IMR-90 (cell line): ENCODE measurements at regions not wholly inside any gene's neighbourhood (a gene's known extent, or its start where the extent isn't known, plus 50 kb on each side); places are given as distances from the start of the nearest gene placed in this dataset.
"Not testable (repeated sequence)": the region's sequence is repeated elsewhere in the genome, so short reads cannot be mapped to it uniquely, and the experiment has no call there.

Source experiments
- ATAC-seq: fragments of 200-7000 bp; cut with Tn5 transposase; 2 replicates; pipeline ENCODE4 v1.9.1; 2020; ENCODE audit warnings: low read depth, mild to moderate bottlenecking, moderate library complexity
- BruUV-seq: library from RNA; stranded (reverse); fragments of 400-500 nt; replicated peaks from 2 replicates; lab custom pipeline; 2021; lab: Mats Ljungman, UMichigan
- CTCF ChIA-PET: fragments of 300-600 bp; formaldehyde crosslinking; extraction: SDS; loops from one replicate; lab custom pipeline; 2021; ENCODE audit warnings: antibody characterized with exemption; lab: Yijun Ruan, JAX
- POLR2A ChIA-PET: fragments of 300-600 bp; sonication (Branson Sonifier 250); formaldehyde crosslinking; loops from one replicate; lab custom pipeline; 2022; ENCODE audit warnings: antibody characterized with exemption; ENCODE audit not compliant: unreplicated experiment; lab: Charles Lee
- DNase-seq: peaks from one replicate; pipeline ENCODE4 v3.0.0; 2013
- H2AFZ ChIP-seq: replicated peaks from 2 replicates; pipeline ENCODE3; 2013; ENCODE audit warnings: low read length, mild to moderate bottlenecking; ENCODE audit not compliant: poor library complexity
- H2AK5ac ChIP-seq: 2 replicates; pipeline ENCODE4 v1.6.1; 2013; ENCODE audit warnings: low read depth, low read length, inconsistent platforms
- H2AK9ac ChIP-seq: replicated peaks from 2 replicates; pipeline ENCODE3; 2013; ENCODE audit warnings: mild to moderate bottlenecking, low read depth, low read length, moderate library complexity; ENCODE audit not compliant: poor library complexity
- H2BK120ac ChIP-seq: 2 replicates; pipeline ENCODE4 v1.6.1; 2013; ENCODE audit warnings: low read depth, low read length, inconsistent platforms
- H2BK15ac ChIP-seq: 3 replicates; pipeline ENCODE4 v1.6.1; 2013; ENCODE audit warnings: low read depth, low read length, inconsistent platforms
- H2BK20ac ChIP-seq: 2 replicates; pipeline ENCODE4 v1.6.1; 2013; ENCODE audit warnings: low read depth, mild to moderate bottlenecking, inconsistent platforms, low read length, moderate library complexity
- H2BK5ac ChIP-seq: 2 replicates; pipeline ENCODE4 v1.6.1; 2013; ENCODE audit warnings: mild to moderate bottlenecking, low read depth, low read length, inconsistent platforms; ENCODE audit not compliant: poor library complexity, severe bottlenecking
- H3K14ac ChIP-seq: replicated peaks from 2 replicates; pipeline ENCODE4 v1.6.1; 2013; ENCODE audit warnings: low read depth, low read length, inconsistent platforms
- H3K18ac ChIP-seq: 2 replicates; pipeline ENCODE4 v1.6.1; 2013; ENCODE audit warnings: low read depth, low read length, control low read depth
- H3K23ac ChIP-seq: 2 replicates; pipeline ENCODE4 v1.6.1; 2013; ENCODE audit warnings: low read depth, low read length, inconsistent platforms
- H3K27ac ChIP-seq: 2 replicates; pipeline ENCODE4 v1.5.1; 2013; ENCODE audit warnings: mild to moderate bottlenecking, control low read depth, low read length; ENCODE audit not compliant: insufficient read depth
- H3K27me3 ChIP-seq: 2 replicates; pipeline ENCODE4 v1.6.1; 2013; ENCODE audit warnings: low read length; ENCODE audit not compliant: control insufficient read depth, insufficient read depth
- H3K36me3 ChIP-seq: 2 replicates; pipeline ENCODE4 v1.6.1; 2013; ENCODE audit warnings: low read length, mixed read lengths; ENCODE audit not compliant: control insufficient read depth, insufficient read depth
- H3K4ac ChIP-seq: 2 replicates; pipeline ENCODE4 v1.6.1; 2013; ENCODE audit warnings: low read depth, low read length, inconsistent platforms
- H3K4me1 ChIP-seq: 2 replicates; pipeline ENCODE4 v1.6.1; 2013; ENCODE audit warnings: low read length, mixed read lengths; ENCODE audit not compliant: control insufficient read depth, insufficient read depth
- H3K4me2 ChIP-seq: 2 replicates; pipeline ENCODE4 v1.6.1; 2013; ENCODE audit warnings: low read depth, mild to moderate bottlenecking, control low read depth, low read length, moderate library complexity
- H3K4me3 ChIP-seq: 2 replicates; pipeline ENCODE4 v1.5.1; 2013; ENCODE audit warnings: low read depth, mild to moderate bottlenecking, control low read depth, low read length, moderate library complexity; ENCODE audit not compliant: insufficient read depth
- H3K56ac ChIP-seq: 2 replicates; pipeline ENCODE4 v1.6.1; 2013; ENCODE audit warnings: low read length, inconsistent platforms; ENCODE audit not compliant: insufficient read depth; ENCODE audit errors: extremely low read depth
- H3K79me1 ChIP-seq, 2 experiments: 2 replicates each; pipeline ENCODE4 v1.6.1; 2013; ENCODE audit warnings: low read length in 2 of 2, inconsistent platforms in 1 of 2, low read depth in 1 of 2
- H3K9ac ChIP-seq: 2 replicates; pipeline ENCODE4 v1.6.1; 2013; ENCODE audit warnings: low read depth, low read length, control low read depth
- H3K9me1 ChIP-seq: 2 replicates; pipeline ENCODE4 v1.6.1; 2013; ENCODE audit warnings: low read length, inconsistent platforms; ENCODE audit not compliant: insufficient read depth
- H3K9me3 ChIP-seq: 2 replicates; pipeline ENCODE4 v1.6.1; 2013; ENCODE audit warnings: low read length; ENCODE audit not compliant: control insufficient read depth, insufficient read depth
- H4K20me1 ChIP-seq: 2 replicates; pipeline ENCODE4 v1.6.1; 2013; ENCODE audit warnings: low read length, inconsistent platforms; ENCODE audit not compliant: insufficient read depth
- H4K5ac ChIP-seq: 2 replicates; pipeline ENCODE4 v1.6.1; 2013; ENCODE audit warnings: mild to moderate bottlenecking, low read depth, low read length, control low read depth
- H4K8ac ChIP-seq, 2 experiments: 2 replicates each; pipeline ENCODE4 v1.6.1; 2013; ENCODE audit warnings: low read depth in 2 of 2, low read length in 2 of 2, control low read depth in 1 of 2, inconsistent platforms in 1 of 2
- H4K91ac ChIP-seq: 2 replicates; pipeline ENCODE4 v1.6.1; 2013; ENCODE audit warnings: low read depth, low read length, inconsistent platforms; ENCODE audit not compliant: insufficient read depth
- WGBS, 2 experiments: methylation state at CpG; one replicate each; pipeline versions ENCODE4 v1.1.5 to v1.1.7; 2013; ENCODE audit warnings: missing lambda C conversion rate in 2 of 2; ENCODE audit not compliant: insufficient read length in 1 of 2; ENCODE audit errors: extremely low coverage in 2 of 2; 5-methylcytosine and 5-hydroxymethylcytosine counted together
- dilution Hi-C: fragments of 300-500 bp; cut with HindIII; formaldehyde crosslinking; loops from one replicate; pipeline ENCODE4 v1.14.3; 2018; ENCODE audit warnings: low sequenced_read_pairs; ENCODE audit not compliant: unreplicated experiment
- in situ Hi-C: fragments of 300-500 bp; cut with MboI; formaldehyde crosslinking; loops from 3 replicates; pipeline ENCODE4 v1.14.3; 2019; ENCODE audit warnings: low sequenced_read_pairs, inconsistent platforms, mixed read lengths
- intact Hi-C: fragments of 100-400 bp; cut with micrococcal nuclease; formaldehyde crosslinking; loops from 2 replicates; pipeline ENCODE4 v1.10.0; 2022

GRCh38 chr16:88260881-88261665 lies 121.7 kb upstream of the ZNF469 start:
- H3K56ac ChIP-seq, H3K4me3 ChIP-seq, in situ Hi-C loops, H4K8ac ChIP-seq, H3K4me2 ChIP-seq, H4K20me1 ChIP-seq, H3K18ac ChIP-seq, dilution Hi-C loops, H2AK9ac ChIP-seq, H3K9ac ChIP-seq, BruUV-seq, DNase-seq, H3K9me1 ChIP-seq, POLR2A ChIA-PET, H4K5ac ChIP-seq, H3K9me3 ChIP-seq, CTCF ChIA-PET, H3K14ac ChIP-seq, H3K27me3 ChIP-seq, H2AFZ ChIP-seq, intact Hi-C loops, H3K27ac ChIP-seq, H2BK5ac ChIP-seq, H3K79me1 ChIP-seq, H3K36me3 ChIP-seq, H3K23ac ChIP-seq, ATAC-seq: not testable (repeated sequence)
- 93% methylated on average over 11 of the region's 26 CpGs; no CpG with 5 or more reads in 1 of the 2 experiments for WGBS, 2 experiments
- Histone ChIP-seq H3K4me1 (peaks cover 30% of the 10 kb centered on the region), H2BK120ac (peak overlapping the region; percentile 73), H2BK20ac (0 out of 2 replicates have a peak overlapping the region, but pooled peaks have one; percentile 35), H2BK15ac (peak overlapping the region; percentile 50; the same call in 1 of the 3 replicates), H4K91ac (peak overlapping the region; percentile 75; the same call in 1 of the 2 replicates), H3K4ac (peak overlapping the region; percentile 50; the same call in 1 of the 2 replicates), H2AK5ac (peak overlapping the region; percentile 64)

- in situ Hi-C loops, result not testable (repeated sequence)
These were observed 120.7 kb upstream of the ZNF469 start for GRCh38 chr16:88261814-88262605.

More at GRCh38 chr16:88261814-88262605, 120.7 kb upstream of the ZNF469 start:
- Histone ChIP-seq H3K18ac (peak overlapping the region; percentile 100), H3K9ac (peak overlapping the region; percentile 52), H3K4me1 (peaks cover 31% of the 10 kb centered on the region), H2BK120ac (peak overlapping the region; percentile 86), H3K23ac (peak overlapping the region; percentile 78; the same call in 1 of the 2 replicates), H3K56ac (peak overlapping the region; percentile 30; the same call in 1 of the 2 replicates), H2BK15ac (peak overlapping the region; percentile 73; the same call in 2 of the 3 replicates), H2BK20ac (peak overlapping the region; percentile 92), H3K4ac (peak overlapping the region; percentile 89), H3K27ac (peak overlapping the region; percentile 98), H2AK5ac (peak overlapping the region; percentile 98), H4K5ac (peak overlapping the region; percentile 100), H4K91ac (peak overlapping the region; percentile 91), H3K4me2 (0 out of 2 replicates have a peak overlapping the region, but pooled peaks have one; percentile 13), H3K14ac (peak overlapping the region; percentile 81), H2BK5ac (peak overlapping the region; percentile 80), H4K8ac (peak overlapping the region; percentile 64 to 84)
- BruUV-seq, H3K4me3 ChIP-seq, H3K36me3 ChIP-seq, H2AK9ac ChIP-seq, H2AFZ ChIP-seq, CTCF ChIA-PET, H3K9me3 ChIP-seq, dilution Hi-C loops, POLR2A ChIA-PET, H4K20me1 ChIP-seq, intact Hi-C loops, H3K79me1 ChIP-seq, H3K9me1 ChIP-seq, H3K27me3 ChIP-seq, DNase-seq: not testable (repeated sequence)
- ATAC-seq, result peak; percentile 1; the same call in 1 of the 2 replicates
- WGBS, 2 experiments, result 100% methylated on average over 1 of the region's 18 CpGs; no CpG with 5 or more reads in 1 of the 2 experiments
